ENCODE measurements at regions not wholly inside any gene's neighbourhood (a gene's known extent, or its start where the extent isn't known, plus 50 kb on each side); places are given as distances from the start of the nearest gene placed in this dataset.
"Not testable (repeated sequence)": the region's sequence is repeated elsewhere in the genome, so short reads cannot be mapped to it uniquely, and the experiment has no call there.

- no peak overlapping the region for H2BK5ac ChIP-seq (ENCODE audit: low read depth, low read length, poor library complexity, severe bottlenecking)
- H2AFZ ChIP-seq (ENCODE audit: low read depth, low read length), result no peak overlapping the region
- H3K36me3 ChIP-seq (ENCODE audit: control insufficient read depth in 1 of 2, insufficient read depth in 2 of 2, low read depth in 1 of 2, low read length in 2 of 2), result no peaks in the 10 kb centered on the region
- H3K27me3 ChIP-seq (ENCODE audit: control insufficient read depth in 1 of 2, insufficient read depth in 1 of 2, low read length in 2 of 2), result no peaks in the 10 kb centered on the region
- H2BK12ac ChIP-seq (ENCODE audit: low read length in 2 of 2), result no peak overlapping the region
- H2BK120ac ChIP-seq (ENCODE audit: low read depth, low read length), result no peak overlapping the region
- H3K9me3 ChIP-seq (ENCODE audit: control insufficient read depth, low read length), result peaks cover 6% of the 10 kb centered on the region
- no peak overlapping the region for H4K91ac ChIP-seq (ENCODE audit: low read length)
- no peaks in the 10 kb centered on the region for H3K4me1 ChIP-seq (ENCODE audit: control insufficient read depth, insufficient read depth, low read depth, low read length)
- H3K4ac ChIP-seq (ENCODE audit: low read depth in 1 of 2, low read length in 2 of 2), result no peak overlapping the region
- DNase-seq, result no peak
- H2AK5ac ChIP-seq (ENCODE audit: low read length, severe bottlenecking), result no peak overlapping the region
- no peak overlapping the region for H3K9ac ChIP-seq (ENCODE audit: low read length)
- no peak overlapping the region for H3K4me2 ChIP-seq (ENCODE audit: low read length, poor library complexity, severe bottlenecking)
- H3K4me3 ChIP-seq (ENCODE audit: insufficient read depth in 1 of 2, low read depth in 1 of 2, low read length in 2 of 2), result no peak overlapping the region
- no peak overlapping the region for H3K14ac ChIP-seq (ENCODE audit: low read length in 2 of 2)
- H4K8ac ChIP-seq (ENCODE audit: low read length), result no peak overlapping the region
- no peak overlapping the region for H2BK15ac ChIP-seq (ENCODE audit: low read depth, poor library complexity, severe bottlenecking)
- H3K18ac ChIP-seq (ENCODE audit: low read depth in 1 of 2, low read length in 2 of 2), result no peak overlapping the region
- 84% methylated on average over 3 of the region's 3 CpGs for WGBS
- H3K27ac ChIP-seq (ENCODE audit: low read length, poor library complexity, severe bottlenecking), result no peak overlapping the region
- no peaks in the 10 kb centered on the region for H3K79me1 ChIP-seq (replicated peaks; ENCODE audit: low read length, poor library complexity, severe bottlenecking)
- no peak overlapping the region for H3K23ac ChIP-seq (ENCODE audit: low read length in 2 of 2)
Measured at GRCh38 chr6:126667071-126667470, 327.2 kb downstream of the CENPW start.

GRCh38 chr6:126667728-126668127 is 327.8 kb downstream of the CENPW start:
- Histone ChIP-seq H2BK15ac (ENCODE audit: low read depth, poor library complexity, severe bottlenecking) (no peak overlapping the region), H2BK12ac (ENCODE audit: low read length in 2 of 2) (no peak overlapping the region), H3K79me1 (replicated peaks; ENCODE audit: low read length, poor library complexity, severe bottlenecking) (no peaks in the 10 kb centered on the region), H3K36me3 (ENCODE audit: control insufficient read depth in 1 of 2, insufficient read depth in 2 of 2, low read depth in 1 of 2, low read length in 2 of 2) (no peaks in the 10 kb centered on the region), H3K4me3 (ENCODE audit: insufficient read depth in 1 of 2, low read depth in 1 of 2, low read length in 2 of 2) (no peak overlapping the region), H3K9ac (ENCODE audit: low read length) (no peak overlapping the region), H3K9me3 (ENCODE audit: control insufficient read depth, low read length) (peaks cover 6% of the 10 kb centered on the region), H2BK120ac (ENCODE audit: low read depth, low read length) (no peak overlapping the region), H2BK5ac (ENCODE audit: low read depth, low read length, poor library complexity, severe bottlenecking) (no peak overlapping the region), H3K23ac (ENCODE audit: low read length in 2 of 2) (no peak overlapping the region), H3K4ac (ENCODE audit: low read depth in 1 of 2, low read length in 2 of 2) (no peak overlapping the region), H2AFZ (ENCODE audit: low read depth, low read length) (no peak overlapping the region), H2AK5ac (ENCODE audit: low read length, severe bottlenecking) (no peak overlapping the region), H3K4me1 (ENCODE audit: control insufficient read depth, insufficient read depth, low read depth, low read length) (no peaks in the 10 kb centered on the region), H3K27ac (ENCODE audit: low read length, poor library complexity, severe bottlenecking) (no peak overlapping the region), H4K8ac (ENCODE audit: low read length) (no peak overlapping the region), H3K18ac (ENCODE audit: low read depth in 1 of 2, low read length in 2 of 2) (no peak overlapping the region), H4K91ac (ENCODE audit: low read length) (no peak overlapping the region), H3K4me2 (ENCODE audit: low read length, poor library complexity, severe bottlenecking) (no peak overlapping the region), H3K27me3 (ENCODE audit: control insufficient read depth in 1 of 2, insufficient read depth in 1 of 2, low read length in 2 of 2) (no peaks in the 10 kb centered on the region), H3K14ac (ENCODE audit: low read length in 2 of 2) (no peak overlapping the region)
- DNase-seq, result no peak

- Histone ChIP-seq H2BK12ac (ENCODE audit: low read length in 2 of 2) (no peak overlapping the region), H3K4me2 (ENCODE audit: low read length, poor library complexity, severe bottlenecking) (no peak overlapping the region), H3K79me1 (replicated peaks; ENCODE audit: low read length, poor library complexity, severe bottlenecking) (no peaks in the 10 kb centered on the region), H2BK120ac (ENCODE audit: low read depth, low read length) (no peak overlapping the region), H3K36me3 (ENCODE audit: control insufficient read depth in 1 of 2, insufficient read depth in 2 of 2, low read depth in 1 of 2, low read length in 2 of 2) (no peaks in the 10 kb centered on the region), H2BK5ac (ENCODE audit: low read depth, low read length, poor library complexity, severe bottlenecking) (no peak overlapping the region), H2AK5ac (ENCODE audit: low read length, severe bottlenecking) (no peak overlapping the region), H3K9ac (ENCODE audit: low read length) (peak overlapping the region; percentile 82), H3K4me3 (ENCODE audit: insufficient read depth in 1 of 2, low read depth in 1 of 2, low read length in 2 of 2) (peak overlapping the region in 1 of 2 experiments; percentile 22), H3K27ac (ENCODE audit: low read length, poor library complexity, severe bottlenecking) (no peak overlapping the region), H4K91ac (ENCODE audit: low read length) (no peak overlapping the region), H3K23ac (ENCODE audit: low read length in 2 of 2) (no peak overlapping the region), H3K4ac (ENCODE audit: low read depth in 1 of 2, low read length in 2 of 2) (no peak overlapping the region), H2AFZ (ENCODE audit: low read depth, low read length) (no peak overlapping the region), H3K4me1 (ENCODE audit: control insufficient read depth, insufficient read depth, low read depth, low read length) (no peaks in the 10 kb centered on the region), H4K8ac (ENCODE audit: low read length) (no peak overlapping the region), H2BK15ac (ENCODE audit: low read depth, poor library complexity, severe bottlenecking) (no peak overlapping the region), H3K27me3 (ENCODE audit: control insufficient read depth in 1 of 2, insufficient read depth in 1 of 2, low read length in 2 of 2) (no peaks in the 10 kb centered on the region), H3K14ac (ENCODE audit: low read length in 2 of 2) (no peak overlapping the region), H3K18ac (ENCODE audit: low read depth in 1 of 2, low read length in 2 of 2) (no peak overlapping the region), H3K9me3 (ENCODE audit: control insufficient read depth, low read length) (peaks cover 6% of the 10 kb centered on the region)
- WGBS, result no CpG with 5 or more reads among the region's 1 CpG
- DNase-seq, result no peak
Measured at GRCh38 chr6:126672649-126673048, 332.7 kb downstream of the CENPW start.

- H4K8ac ChIP-seq (ENCODE audit: low read length), result not testable (repeated sequence)
Measured at GRCh38 chr6:126673749-126674148, 333.8 kb downstream of the CENPW start.

More at GRCh38 chr6:126673749-126674148, 333.8 kb downstream of the CENPW start:
- H3K14ac ChIP-seq (ENCODE audit: low read length in 2 of 2); H3K9me3 ChIP-seq (ENCODE audit: control insufficient read depth, low read length); H2AK5ac ChIP-seq (ENCODE audit: low read length, severe bottlenecking); H2BK12ac ChIP-seq (ENCODE audit: low read length in 2 of 2); H3K27ac ChIP-seq (ENCODE audit: low read length, poor library complexity, severe bottlenecking); H4K91ac ChIP-seq (ENCODE audit: low read length); H2BK120ac ChIP-seq (ENCODE audit: low read depth, low read length); H3K79me1 ChIP-seq (replicated peaks; ENCODE audit: low read length, poor library complexity, severe bottlenecking); H2BK5ac ChIP-seq (ENCODE audit: low read depth, low read length, poor library complexity, severe bottlenecking); H2BK15ac ChIP-seq (ENCODE audit: low read depth, poor library complexity, severe bottlenecking); H3K9ac ChIP-seq (ENCODE audit: low read length); DNase-seq; H3K23ac ChIP-seq (ENCODE audit: low read length in 2 of 2); H3K4me3 ChIP-seq (ENCODE audit: insufficient read depth in 1 of 2, low read depth in 1 of 2, low read length in 2 of 2); H3K18ac ChIP-seq (ENCODE audit: low read depth in 1 of 2, low read length in 2 of 2); H2AFZ ChIP-seq (ENCODE audit: low read depth, low read length); H3K4ac ChIP-seq (ENCODE audit: low read depth in 1 of 2, low read length in 2 of 2); H3K4me2 ChIP-seq (ENCODE audit: low read length, poor library complexity, severe bottlenecking); H3K4me1 ChIP-seq (ENCODE audit: control insufficient read depth, insufficient read depth, low read depth, low read length); H3K36me3 ChIP-seq (ENCODE audit: control insufficient read depth in 1 of 2, insufficient read depth in 2 of 2, low read depth in 1 of 2, low read length in 2 of 2); H3K27me3 ChIP-seq (ENCODE audit: control insufficient read depth in 1 of 2, insufficient read depth in 1 of 2, low read length in 2 of 2): not testable (repeated sequence)
- 92% methylated on average over 13 of the region's 13 CpGs for WGBS

Measured in mesenchymal stem cell (in vitro differentiated cells and primary cell).